CD4-positive, CD25-positive, alpha-beta regulatory T cell (primary cell): ENCODE measurements at regions not wholly inside any gene's neighbourhood (a gene's known extent, or its start where the extent isn't known, plus 50 kb on each side); places are given as distances from the start of the nearest gene placed in this dataset.
A peak's percentile ranks its signal among the peaks of the same experiment; 100 is the strongest.

ENCODE experiments used
- ATAC-seq, 2 donors: fragments of 150-1000 bp; cut with Tn5 transposase; one replicate each; pipeline ENCODE4 v1.10.0; 2021; ENCODE audit warnings: low read depth in 2 of 2, moderate number of reproducible peaks in 2 of 2, moderate library complexity in 1 of 2
- DNase-seq, 3 donors: peaks; one replicate each; pipeline versions ENCODE4 v3.0.0 to v3.0.0-alpha.2; 2012 to 2022; ENCODE audit warnings: mixed read lengths in 1 of 3
- H3K27ac ChIP-seq: one replicate; pipeline ENCODE4 v1.7.0; 2013; ENCODE audit warnings: mild to moderate bottlenecking, low read length; ENCODE audit not compliant: insufficient read depth, poor library complexity, severe bottlenecking
- H3K27me3 ChIP-seq: one replicate; pipeline ENCODE4 v1.7.0; 2013; ENCODE audit warnings: low read length; ENCODE audit not compliant: control insufficient read depth, insufficient read depth
- H3K36me3 ChIP-seq: one replicate; pipeline ENCODE4 v1.7.0; 2013; ENCODE audit warnings: mild to moderate bottlenecking, low read length, moderate library complexity; ENCODE audit not compliant: control insufficient read depth, insufficient read depth
- H3K4me1 ChIP-seq: 2 replicates; pipeline ENCODE4 v1.7.0; 2013; ENCODE audit warnings: mild to moderate bottlenecking, low read length; ENCODE audit not compliant: insufficient read depth, control insufficient read depth, poor library complexity, severe bottlenecking
- H3K4me3 ChIP-seq: one replicate; pipeline ENCODE4 v1.7.0; 2013; ENCODE audit warnings: low read depth, mild to moderate bottlenecking, low read length, moderate library complexity
- H3K9me3 ChIP-seq, 2 experiments: 1 replicate in 1 of 2; 2 replicates in 1 of 2; pipeline ENCODE4 v1.7.0; 2013; ENCODE audit warnings: low read length in 2 of 2, mild to moderate bottlenecking in 1 of 2, moderate library complexity in 1 of 2; ENCODE audit not compliant: control insufficient read depth in 2 of 2
- H3K27ac Mint-ChIP-seq, 3 donors: one replicate each; pipeline ENCODE4 v1.8.0; 2020 to 2022; ENCODE audit warnings: mild to moderate bottlenecking in 3 of 3, mixed read lengths in 3 of 3, moderate library complexity in 2 of 3
- H3K27me3 Mint-ChIP-seq: one replicate; pipeline ENCODE4 v1.8.0; 2022; ENCODE audit warnings: mild to moderate bottlenecking, mixed read lengths
- H3K36me3 Mint-ChIP-seq: one replicate; pipeline ENCODE4 v1.8.0; 2020; ENCODE audit warnings: mixed read lengths
- H3K4me1 Mint-ChIP-seq, 4 donors: one replicate each; pipeline ENCODE4 v1.8.0; 2020 to 2022; ENCODE audit warnings: mixed read lengths in 4 of 4, mild to moderate bottlenecking in 1 of 4
- H3K4me3 Mint-ChIP-seq, 4 donors: one replicate each; pipeline ENCODE4 v1.8.0; 2020 to 2022; ENCODE audit warnings: mild to moderate bottlenecking in 4 of 4, mixed read lengths in 4 of 4, moderate library complexity in 3 of 4
- H3K9me3 Mint-ChIP-seq, 7 donors: one replicate each; pipeline ENCODE4 v1.8.0; 2020 to 2022; ENCODE audit warnings: mixed read lengths in 7 of 7, mild to moderate bottlenecking in 3 of 7, moderate library complexity in 2 of 7

DNA sequence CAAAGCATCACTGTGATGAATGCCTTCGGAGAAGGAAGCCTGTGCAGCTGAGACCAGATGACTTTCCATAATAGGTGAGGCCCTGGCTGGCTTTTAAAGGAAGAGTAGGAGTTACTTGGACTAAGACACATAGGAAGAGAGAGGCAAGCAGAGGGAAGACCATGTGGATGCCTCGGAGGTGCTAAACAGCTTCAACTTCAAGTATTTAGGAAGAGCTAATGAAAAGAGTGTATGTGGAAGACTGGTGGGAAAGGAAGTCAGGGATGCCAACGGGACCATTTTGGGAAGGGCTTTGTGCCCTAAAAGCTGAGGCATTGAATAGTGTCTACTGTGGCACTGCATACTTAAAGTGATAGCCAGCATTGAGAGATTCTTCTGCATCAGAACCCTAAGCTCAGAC is 69.3 kb upstream of the OPCML start:
- H3K27ac Mint-ChIP-seq = peak overlapping the region in 1 of 3 donors; percentile 21
- Histone ChIP-seq H3K27ac (no peak overlapping the region), H3K36me3 (no peaks in the 10 kb centered on the region), H3K27me3 (no peaks in the 10 kb centered on the region), H3K4me3 (no peak overlapping the region), H3K9me3 (no peaks in the 10 kb centered on the region), H3K4me1 (no peaks in the 10 kb centered on the region)
- H3K36me3 Mint-ChIP-seq = no peaks in the 10 kb centered on the region
- H3K27me3 Mint-ChIP-seq = no peaks in the 10 kb centered on the region
- peaks cover 0 to 9% (median 2%) of the 10 kb centered on the region in 7 donors for H3K9me3 Mint-ChIP-seq
- no peak overlapping the region for H3K4me3 Mint-ChIP-seq
- no peaks in the 10 kb centered on the region for H3K4me1 Mint-ChIP-seq
- DNase-seq (no peak), ATAC-seq (no peak)

DNA sequence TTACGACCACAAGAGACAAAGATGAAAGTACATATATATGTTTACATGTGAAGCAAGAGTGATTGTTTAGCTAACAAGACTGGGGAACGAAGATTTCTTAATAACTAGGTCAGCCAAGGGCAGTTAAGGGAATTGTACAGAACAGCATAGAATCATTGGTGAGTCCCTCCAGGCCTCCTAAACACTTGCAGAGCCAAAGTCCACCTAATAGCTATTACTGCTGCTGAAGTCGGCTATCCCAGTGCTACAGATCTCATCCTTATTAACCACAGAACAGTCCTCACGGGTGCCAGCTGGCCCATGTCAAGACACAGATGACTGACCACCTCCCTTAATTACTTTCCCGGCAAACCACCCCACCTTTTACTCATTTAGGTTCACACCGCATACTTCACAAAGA is 68.5 kb upstream of the OPCML start:
- Histone ChIP-seq H3K27ac (no peak overlapping the region), H3K4me3 (no peak overlapping the region), H3K27me3 (no peaks in the 10 kb centered on the region), H3K36me3 (no peaks in the 10 kb centered on the region), H3K9me3 (no peaks in the 10 kb centered on the region), H3K4me1 (no peaks in the 10 kb centered on the region)
- H3K27me3 Mint-ChIP-seq = no peaks in the 10 kb centered on the region
- no peak for ATAC-seq
- H3K9me3 Mint-ChIP-seq = peaks cover 0 to 9% (median 3%) of the 10 kb centered on the region in 7 donors
- H3K4me3 Mint-ChIP-seq = no peak overlapping the region
- no peaks in the 10 kb centered on the region for H3K4me1 Mint-ChIP-seq
- DNase-seq = no peak
- H3K27ac Mint-ChIP-seq = no peak overlapping the region
- no peaks in the 10 kb centered on the region for H3K36me3 Mint-ChIP-seq

DNA sequence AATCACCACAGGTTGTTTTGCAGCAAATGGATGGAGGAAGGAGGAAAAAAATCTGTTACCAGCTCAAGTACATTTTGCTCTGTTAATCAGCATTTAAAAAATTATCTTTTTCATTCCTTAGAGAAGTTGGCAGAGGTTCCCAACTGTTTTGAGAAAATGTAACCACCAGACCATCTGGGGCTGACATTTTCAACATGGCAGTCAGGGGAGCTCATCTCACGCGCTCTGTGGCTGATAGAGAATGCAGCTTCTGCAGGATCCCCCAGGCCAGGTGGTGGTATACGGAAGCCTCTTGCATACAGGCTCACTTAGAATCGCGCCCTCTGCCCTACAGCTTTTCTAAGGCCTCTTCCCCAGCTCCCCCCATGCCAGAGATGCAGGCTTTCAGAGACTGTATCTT is 68.0 kb upstream of the OPCML start:
- H3K27ac Mint-ChIP-seq = no peak overlapping the region
- H3K9me3 Mint-ChIP-seq = peaks cover 0 to 9% (median 3%) of the 10 kb centered on the region in 7 donors
- no peaks in the 10 kb centered on the region for H3K27me3 Mint-ChIP-seq
- ATAC-seq (no peak), DNase-seq (no peak)
- no peaks in the 10 kb centered on the region for H3K4me1 Mint-ChIP-seq
- no peak overlapping the region for H3K4me3 Mint-ChIP-seq
- Histone ChIP-seq H3K27ac (no peak overlapping the region), H3K4me1 (no peaks in the 10 kb centered on the region), H3K27me3 (no peaks in the 10 kb centered on the region), H3K4me3 (no peak overlapping the region), H3K9me3 (no peaks in the 10 kb centered on the region), H3K36me3 (no peaks in the 10 kb centered on the region)
- no peaks in the 10 kb centered on the region for H3K36me3 Mint-ChIP-seq

DNA sequence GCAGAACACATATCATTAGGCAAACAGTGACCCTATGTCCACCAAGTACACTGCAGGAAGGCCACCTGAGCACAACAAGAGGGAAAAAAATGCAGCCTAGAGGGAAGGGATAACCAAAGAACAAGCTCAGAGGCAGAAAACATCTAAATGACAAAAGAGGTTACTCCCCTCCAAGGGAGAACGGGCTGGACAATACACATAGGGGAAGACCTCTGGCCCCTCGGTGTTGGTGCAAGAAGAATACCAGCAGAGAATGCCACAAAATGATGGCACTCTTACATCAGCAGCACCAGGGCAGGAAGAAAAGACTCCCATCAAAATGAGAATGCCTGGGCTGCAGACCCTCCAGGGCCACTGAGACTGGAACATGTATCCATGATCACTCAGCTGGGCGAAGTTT is 66.6 kb upstream of the OPCML start:
- no peaks in the 10 kb centered on the region for H3K4me1 ChIP-seq
- H3K9me3 ChIP-seq = no peaks in the 10 kb centered on the region
- ATAC-seq = no peak
- H3K27me3 Mint-ChIP-seq = no peaks in the 10 kb centered on the region
- H3K27ac Mint-ChIP-seq = no peak overlapping the region
- no peaks in the 10 kb centered on the region for H3K36me3 Mint-ChIP-seq
- no peak overlapping the region for H3K27ac ChIP-seq
- H3K4me3 Mint-ChIP-seq = no peak overlapping the region
- H3K9me3 Mint-ChIP-seq = peaks cover 0 to 9% (median 4%) of the 10 kb centered on the region in 7 donors
- no peaks in the 10 kb centered on the region for H3K4me1 Mint-ChIP-seq
- no peaks in the 10 kb centered on the region for H3K27me3 ChIP-seq
- no peak overlapping the region for H3K4me3 ChIP-seq
- no peaks in the 10 kb centered on the region for H3K36me3 ChIP-seq
- DNase-seq = no peak

DNA sequence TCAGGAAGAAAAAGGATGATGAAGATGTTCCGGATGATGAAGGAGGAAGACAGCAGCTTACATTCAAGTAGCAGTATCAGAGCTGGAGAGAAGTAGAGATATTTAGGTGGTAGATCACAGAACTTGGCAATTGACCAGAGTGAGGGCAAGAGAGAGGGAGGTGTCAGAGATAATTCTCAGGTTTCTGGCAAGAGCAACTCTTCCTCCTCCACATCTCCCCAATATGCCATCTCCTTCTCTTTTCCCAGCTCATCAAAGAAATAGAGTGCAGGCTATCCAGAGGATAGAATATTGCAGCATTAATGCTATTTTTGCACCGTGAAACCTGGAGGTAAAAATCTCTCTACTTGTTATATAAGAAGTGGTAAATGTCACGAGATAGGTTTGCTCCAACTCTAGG is 64.9 kb upstream of the OPCML start:
- Mint-ChIP-seq H3K27ac (no peak overlapping the region), H3K4me3 (no peak overlapping the region), H3K4me1 (no peaks in the 10 kb centered on the region), H3K9me3 (peaks cover 2 to 10% (median 4%) of the 10 kb centered on the region in 7 donors), H3K27me3 (no peaks in the 10 kb centered on the region), H3K36me3 (no peaks in the 10 kb centered on the region)
- Histone ChIP-seq H3K4me1 (no peaks in the 10 kb centered on the region), H3K36me3 (no peaks in the 10 kb centered on the region), H3K4me3 (no peak overlapping the region), H3K27ac (no peak overlapping the region), H3K9me3 (no peaks in the 10 kb centered on the region), H3K27me3 (no peaks in the 10 kb centered on the region)
- ATAC-seq = no peak
- DNase-seq = no peak

DNA sequence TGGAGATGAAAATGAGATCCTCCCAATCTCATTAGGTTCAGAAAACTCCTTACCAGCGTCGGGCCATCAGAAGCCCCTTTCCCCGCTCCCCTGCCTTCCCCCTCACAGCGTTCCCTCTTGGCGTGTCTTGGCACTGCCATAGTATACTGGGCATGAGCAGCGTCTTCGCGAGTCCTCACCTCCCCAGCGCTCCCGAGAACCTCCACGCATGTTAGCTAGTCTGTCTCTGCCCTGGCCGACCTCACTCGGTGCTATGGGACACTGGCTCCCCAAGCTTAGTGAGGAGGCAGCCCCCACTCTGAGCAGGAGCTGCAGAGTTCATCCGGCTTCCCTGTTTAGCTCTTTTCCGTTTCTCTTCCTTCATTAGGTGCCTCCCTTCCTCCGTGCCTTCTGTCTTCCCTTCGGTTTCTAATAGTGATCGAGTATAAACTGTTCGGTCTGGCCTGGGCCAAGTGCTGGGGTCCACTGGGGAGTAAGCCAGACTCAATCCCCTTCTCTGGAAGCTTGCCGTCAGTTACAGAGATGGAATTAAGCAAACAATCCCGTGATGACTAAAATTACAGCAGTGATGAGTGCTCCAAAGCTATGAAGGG is 63.8 kb upstream of the OPCML start:
- no peaks in the 10 kb centered on the region for H3K4me1 ChIP-seq
- no peak overlapping the region for H3K4me3 ChIP-seq
- H3K4me3 Mint-ChIP-seq = no peak overlapping the region
- no peaks in the 10 kb centered on the region for H3K9me3 ChIP-seq
- no peak overlapping the region for H3K27ac ChIP-seq
- no peaks in the 10 kb centered on the region for H3K27me3 ChIP-seq
- DNase-seq = no peak
- H3K9me3 Mint-ChIP-seq = peaks cover 1 to 10% (median 3%) of the 10 kb centered on the region in 7 donors
- H3K4me1 Mint-ChIP-seq = no peaks in the 10 kb centered on the region
- no peaks in the 10 kb centered on the region for H3K36me3 Mint-ChIP-seq
- H3K27ac Mint-ChIP-seq = no peak overlapping the region
- H3K27me3 Mint-ChIP-seq = no peaks in the 10 kb centered on the region
- H3K36me3 ChIP-seq = no peaks in the 10 kb centered on the region
- no peak for ATAC-seq

DNA sequence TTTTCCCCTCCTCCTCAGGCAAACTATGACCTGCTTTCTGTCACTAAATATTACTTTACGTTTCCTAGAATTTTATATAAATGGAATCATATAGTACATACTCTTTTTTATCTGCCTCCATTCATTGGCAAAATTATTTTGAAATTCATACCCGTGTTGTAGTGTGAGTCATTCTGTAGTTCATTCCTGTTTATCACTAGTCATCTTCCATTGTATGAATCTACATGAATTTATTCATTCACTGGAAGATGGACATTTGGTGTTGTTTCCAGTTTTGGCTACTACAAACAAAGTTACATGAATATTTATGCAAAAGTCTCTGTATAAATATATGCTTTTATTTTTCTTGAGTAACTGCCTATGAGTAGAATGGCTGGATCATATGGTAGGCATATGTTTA is 60.7 kb upstream of the OPCML start:
- no peak for ATAC-seq
- no peaks in the 10 kb centered on the region for H3K9me3 ChIP-seq
- Mint-ChIP-seq H3K27me3 (no peaks in the 10 kb centered on the region), H3K4me1 (no peaks in the 10 kb centered on the region), H3K36me3 (no peaks in the 10 kb centered on the region), H3K27ac (no peak overlapping the region), H3K4me3 (peak overlapping the region in 1 of 4 donors; percentile 32), H3K9me3 (peaks cover 0 to 7% (median 3%) of the 10 kb centered on the region in 7 donors)
- H3K36me3 ChIP-seq = no peaks in the 10 kb centered on the region
- no peak overlapping the region for H3K4me3 ChIP-seq
- DNase-seq = no peak
- no peak overlapping the region for H3K27ac ChIP-seq
- no peaks in the 10 kb centered on the region for H3K27me3 ChIP-seq
- H3K4me1 ChIP-seq = no peaks in the 10 kb centered on the region

DNA sequence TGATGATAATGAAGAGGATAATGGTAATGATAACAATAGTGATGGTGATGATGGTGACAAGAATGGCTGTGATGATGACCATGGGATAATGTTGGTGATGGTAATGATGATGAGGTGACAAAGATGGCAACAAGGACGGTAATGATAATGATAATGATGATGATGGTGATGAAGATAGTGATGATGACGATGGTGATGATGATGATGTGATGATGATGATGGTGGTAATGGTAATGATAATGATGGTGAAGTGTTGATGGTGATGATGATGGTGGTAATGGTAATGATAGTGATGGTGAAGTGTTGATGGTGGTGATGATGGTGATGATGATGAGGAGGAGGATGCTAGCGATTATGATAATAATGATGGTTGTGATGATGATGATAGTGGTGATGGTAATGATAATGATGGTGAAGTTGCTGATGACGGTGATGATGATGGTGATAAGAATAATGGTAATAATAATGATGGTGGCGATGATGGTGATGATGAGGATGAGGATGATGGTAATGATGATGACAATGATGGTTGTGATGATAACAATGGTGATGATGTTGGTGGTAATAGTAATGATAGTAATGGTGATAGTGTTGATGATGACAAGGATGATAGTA is 54.7 kb upstream of the OPCML start:
- H3K27me3 Mint-ChIP-seq = no peaks in the 10 kb centered on the region
- H3K4me1 ChIP-seq = no peaks in the 10 kb centered on the region
- no peak overlapping the region for H3K4me3 Mint-ChIP-seq
- H3K36me3 ChIP-seq = no peaks in the 10 kb centered on the region
- peaks cover 0 to 5% (median 0%) of the 10 kb centered on the region in 7 donors for H3K9me3 Mint-ChIP-seq
- H3K4me3 ChIP-seq = no peak overlapping the region
- no peak overlapping the region for H3K27ac Mint-ChIP-seq
- no peaks in the 10 kb centered on the region for H3K9me3 ChIP-seq
- ATAC-seq (no peak), DNase-seq (no peak)
- no peaks in the 10 kb centered on the region for H3K4me1 Mint-ChIP-seq
- no peaks in the 10 kb centered on the region for H3K27me3 ChIP-seq
- no peak overlapping the region for H3K27ac ChIP-seq
- no peaks in the 10 kb centered on the region for H3K36me3 Mint-ChIP-seq
